ENCODE measurements at regions not wholly inside any gene's neighbourhood (a gene's known extent, or its start where the extent isn't known, plus 50 kb on each side); places are given as distances from the start of the nearest gene placed in this dataset.

DNA sequence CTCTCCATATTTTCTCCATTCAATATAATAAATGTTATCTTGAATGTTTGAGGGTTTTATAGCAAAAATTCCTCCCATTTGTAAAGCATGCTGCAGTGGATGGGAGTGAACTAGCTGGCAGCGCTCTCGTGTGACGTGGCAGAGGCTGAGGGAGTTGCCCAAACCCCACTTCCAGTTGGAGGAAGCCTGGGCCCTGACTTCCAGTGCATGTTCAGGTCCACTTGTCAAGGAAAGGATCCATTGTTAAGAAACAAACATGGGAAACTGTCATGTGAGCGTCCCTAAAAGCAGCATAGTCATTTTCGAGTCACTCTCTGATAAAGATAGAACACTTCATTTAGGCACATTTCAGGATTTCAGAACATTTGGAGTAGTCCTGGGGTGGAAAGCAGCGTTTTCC is 116.6 kb downstream of the SLC25A47 start:
- DNase-seq = no peak

DNA sequence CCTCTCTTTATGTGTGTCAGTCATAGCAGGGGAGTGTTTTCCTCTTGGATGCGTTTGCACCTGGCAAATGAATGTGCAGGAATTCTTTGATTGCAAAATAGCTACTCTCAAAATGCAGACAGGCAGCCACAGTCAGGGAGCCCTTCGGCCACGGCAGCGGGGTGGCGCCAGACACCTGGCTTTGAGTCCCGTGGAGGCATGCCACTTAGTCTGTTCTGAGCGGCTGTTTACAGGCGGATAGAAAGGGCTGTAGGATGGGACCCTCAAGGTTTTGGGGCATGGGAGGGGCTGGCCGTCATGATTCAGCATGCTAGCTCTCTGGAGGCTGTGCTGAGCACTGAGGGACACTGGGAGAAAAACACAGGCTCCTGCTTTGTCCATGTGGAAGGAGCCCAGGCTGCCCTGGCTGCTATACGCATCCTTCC is 117.1 kb downstream of the SLC25A47 start:
- no peak for DNase-seq

GRCh38 chr14:100440758-100441203 is 117.6 kb downstream of the SLC25A47 start:
- no peak for DNase-seq

DNA sequence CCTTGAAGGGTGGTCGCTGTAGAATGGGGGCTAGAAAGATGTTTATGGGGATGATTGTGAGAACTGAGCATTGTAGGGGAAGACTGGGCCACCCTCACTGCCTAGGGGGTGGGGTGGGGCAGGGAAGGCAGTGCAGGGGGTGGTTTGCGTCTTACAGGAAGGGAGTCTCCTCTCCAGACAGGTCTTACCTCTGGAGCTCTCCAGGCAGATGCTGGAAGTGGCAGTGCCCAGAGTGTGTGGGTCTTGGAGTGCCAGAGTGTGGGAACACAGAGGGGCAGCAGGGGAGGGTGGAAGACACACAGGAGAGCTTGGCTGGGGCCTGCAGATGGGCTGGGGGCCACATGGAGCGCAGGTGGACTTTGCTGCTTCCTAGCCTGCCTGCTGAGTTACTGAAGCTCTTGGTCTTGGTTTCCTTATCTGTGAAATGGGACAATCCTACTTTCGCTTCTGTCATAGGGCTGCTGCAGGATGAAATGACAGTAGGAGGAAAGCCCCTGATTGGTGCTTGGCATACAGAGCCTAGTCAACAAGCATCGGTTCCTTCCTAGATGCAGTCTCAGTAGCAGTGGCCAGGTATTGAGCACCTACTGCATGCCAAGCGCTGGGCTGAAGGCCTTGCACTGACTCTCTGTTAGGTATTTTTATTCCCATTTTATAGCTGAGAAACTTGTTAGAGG is 118.3 kb downstream of the SLC25A47 start:
- no peak for DNase-seq

DNA sequence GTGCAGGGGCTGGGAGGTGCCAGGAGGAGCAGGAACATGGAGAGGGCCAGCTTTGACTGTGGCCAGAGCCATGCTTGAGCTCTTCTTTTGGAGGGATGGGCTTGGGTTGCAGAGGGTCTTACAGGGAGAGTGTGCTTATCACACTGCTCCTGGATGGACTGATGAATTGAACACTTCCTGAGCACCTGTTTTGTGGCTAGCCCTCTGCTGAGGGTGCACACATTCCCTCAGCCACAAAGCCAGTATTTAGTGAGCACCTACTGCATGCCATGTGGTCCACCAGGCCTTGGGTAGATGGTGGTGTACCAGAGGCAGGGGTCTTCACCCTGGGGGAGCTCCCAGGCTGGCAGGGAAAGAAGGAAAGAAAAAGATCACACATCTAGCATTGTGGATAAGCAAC is 118.9 kb downstream of the SLC25A47 start:
- no peak for DNase-seq

DNA sequence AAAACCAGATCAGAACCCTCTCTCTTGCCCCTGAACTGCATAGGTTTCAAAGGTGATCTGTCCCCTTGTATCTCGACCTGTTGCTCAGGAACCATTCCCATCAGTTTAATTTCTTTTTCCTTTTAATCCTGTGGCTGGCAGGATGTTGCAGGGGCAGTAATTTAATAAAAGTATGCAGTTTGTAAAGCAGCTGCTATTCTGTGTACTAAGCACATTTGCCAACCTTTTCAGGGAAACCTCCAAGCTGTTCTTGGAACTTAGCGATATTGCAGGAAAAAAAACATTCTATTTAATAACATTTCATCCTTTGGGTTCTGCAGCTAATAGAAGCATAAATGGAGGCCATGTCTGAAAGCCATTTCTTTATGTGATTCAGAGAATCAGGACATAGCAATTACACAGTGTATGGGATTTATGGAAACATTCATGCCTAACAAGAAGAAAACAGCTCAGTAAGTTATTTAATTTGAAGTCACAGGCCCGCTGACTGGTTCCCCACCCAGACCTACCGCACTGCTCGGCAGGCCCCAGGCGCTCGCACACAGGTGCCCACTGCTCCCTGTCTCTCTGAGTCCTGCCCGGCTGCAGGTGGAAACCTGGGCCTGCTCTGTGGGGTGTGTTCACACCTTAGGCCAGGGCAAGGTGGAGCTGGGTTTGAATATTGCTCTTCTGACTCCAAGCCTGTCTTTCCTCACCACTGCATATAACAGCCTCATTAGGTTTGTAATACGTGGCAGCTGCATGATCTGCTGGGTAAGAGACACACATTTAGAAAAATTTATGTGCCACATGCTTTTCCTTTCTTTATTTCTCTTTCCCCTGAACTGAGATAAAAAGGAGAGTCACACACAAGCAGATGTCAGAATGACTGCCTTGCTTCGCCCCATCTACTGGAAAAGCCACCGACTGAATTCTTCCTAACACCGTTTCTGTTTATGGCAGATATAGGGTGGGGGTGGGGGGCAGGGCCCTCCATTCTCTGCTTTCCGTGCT is 119.7 kb downstream of the SLC25A47 start:
- no peak for DNase-seq

- no peak for DNase-seq
Observed at GRCh38 chr14:100443603-100444002, 120.5 kb downstream of the SLC25A47 start.

GRCh38 chr14:100445436-100446088 is 122.4 kb downstream of the SLC25A47 start:
- DNase-seq = no peak

DNA sequence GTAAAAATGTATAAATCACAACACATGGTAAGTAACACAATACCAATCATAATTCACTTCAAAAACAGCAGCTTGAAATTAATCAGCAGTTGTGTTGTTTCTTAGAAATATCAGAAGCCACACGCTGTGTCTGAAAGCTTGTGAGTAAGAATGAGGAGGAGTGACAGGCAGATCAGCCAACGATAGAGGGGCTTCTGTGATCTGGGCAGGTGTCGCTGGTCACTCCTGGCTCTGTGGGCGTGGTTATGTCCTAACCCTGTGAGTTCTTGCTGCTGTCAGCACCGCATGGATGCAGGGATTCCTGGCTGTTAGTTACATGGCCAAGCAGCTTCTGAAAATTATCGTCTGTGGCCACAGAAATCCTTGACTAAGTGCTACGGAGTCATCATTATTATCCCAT is 123.4 kb downstream of the SLC25A47 start:
- DNase-seq = no peak

GRCh38 chr14:100448376-100448775 is 125.2 kb downstream of the SLC25A47 start:
- no peak for DNase-seq

DNA sequence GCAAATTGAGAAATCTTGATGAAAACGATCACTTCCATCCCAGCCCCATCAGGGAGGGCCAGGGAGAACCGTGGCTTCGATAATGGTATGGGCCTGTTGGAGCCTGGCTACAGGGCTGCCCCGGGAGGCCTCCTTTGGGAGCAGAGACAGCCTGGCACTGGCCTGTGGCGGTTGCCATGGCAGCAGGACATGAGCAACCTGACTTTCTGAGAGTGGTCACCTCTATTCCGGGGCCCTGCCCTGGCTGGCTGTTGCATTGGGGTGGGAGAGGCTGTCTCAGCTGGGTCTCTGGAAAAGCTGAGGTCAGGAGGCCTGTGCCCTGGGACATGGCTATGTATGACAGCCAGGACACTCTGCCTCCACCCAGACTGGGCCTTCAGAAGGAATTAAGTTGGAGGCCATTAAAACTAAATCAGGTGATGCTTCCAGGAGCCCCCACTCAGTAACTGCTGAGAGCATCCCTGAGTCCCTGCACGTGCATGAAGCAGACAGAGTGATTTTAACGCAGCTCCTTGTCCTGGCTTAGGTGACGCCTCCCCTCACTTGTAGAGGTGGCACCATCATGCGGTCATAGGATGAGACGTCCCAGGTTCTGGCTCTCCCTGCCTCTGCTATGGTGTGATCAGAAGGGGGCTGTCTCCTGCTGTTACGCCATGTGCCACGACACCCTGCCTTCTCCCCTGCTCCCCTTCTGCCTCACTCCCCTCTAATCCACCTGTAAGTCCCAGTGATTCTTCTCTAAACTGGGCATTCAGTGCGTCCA is 126.3 kb downstream of the SLC25A47 start:
- DNase-seq = no peak

DNA sequence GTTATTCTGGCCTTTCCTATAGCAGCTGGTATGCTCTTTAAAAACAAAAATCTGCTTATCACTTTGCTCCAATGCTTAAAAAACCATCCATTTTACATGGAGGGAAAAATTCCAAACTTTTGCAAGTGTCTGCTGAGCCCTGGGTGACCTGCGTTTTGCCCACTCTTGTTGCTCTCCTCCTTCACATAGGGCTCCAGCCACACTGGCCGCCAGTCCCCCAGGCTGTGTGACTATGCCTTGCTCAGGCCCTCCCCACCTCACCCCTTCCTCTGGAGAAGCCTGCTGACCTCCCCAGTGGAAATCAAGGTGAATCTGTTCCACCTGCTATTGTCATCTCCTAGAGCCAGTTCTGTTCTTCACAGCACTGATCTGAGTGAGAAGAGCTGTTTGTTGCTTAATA is 126.9 kb downstream of the SLC25A47 start:
- DNase-seq = no peak

DNA sequence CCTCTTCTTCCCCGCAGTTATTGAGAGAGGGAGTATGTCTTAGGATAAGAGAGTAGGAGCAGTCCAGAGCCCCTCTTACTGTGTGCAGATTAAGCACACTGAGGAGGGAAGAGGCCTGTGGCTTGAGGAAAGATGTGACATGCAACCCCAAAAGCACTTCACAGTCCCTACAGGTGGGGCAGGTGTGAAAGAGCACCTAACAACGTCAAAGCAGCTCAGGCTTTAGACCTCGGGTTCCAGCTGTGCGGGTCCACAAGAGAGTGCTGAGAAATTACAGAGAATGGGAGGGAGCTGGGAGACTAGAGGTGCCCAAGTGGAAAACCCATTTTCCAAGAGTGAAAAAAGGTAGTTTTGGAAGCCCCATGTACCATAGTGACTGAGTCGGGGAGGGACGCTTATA is 127.6 kb downstream of the SLC25A47 start:
- no peak for DNase-seq

DNA sequence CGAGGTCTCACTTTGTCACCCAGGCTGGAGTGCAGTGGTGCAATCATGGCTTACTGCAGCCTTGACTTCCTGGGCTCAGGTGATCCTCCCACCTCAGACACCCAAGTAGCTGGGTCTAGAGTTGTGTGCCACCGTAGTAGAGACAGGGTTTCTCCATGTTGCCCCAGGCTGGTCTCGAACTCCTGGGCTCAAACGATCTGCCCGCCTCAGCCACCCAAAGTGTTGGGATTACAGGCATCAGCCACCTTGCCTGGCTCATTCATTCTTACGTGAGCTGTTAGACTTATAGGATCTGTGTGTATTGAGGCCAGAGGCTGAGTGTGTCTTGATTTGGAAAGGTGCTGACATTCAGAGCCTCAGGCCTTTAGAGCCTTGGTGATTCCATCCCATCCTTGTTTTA is 128.1 kb downstream of the SLC25A47 start:
- no peak for DNase-seq

DNA sequence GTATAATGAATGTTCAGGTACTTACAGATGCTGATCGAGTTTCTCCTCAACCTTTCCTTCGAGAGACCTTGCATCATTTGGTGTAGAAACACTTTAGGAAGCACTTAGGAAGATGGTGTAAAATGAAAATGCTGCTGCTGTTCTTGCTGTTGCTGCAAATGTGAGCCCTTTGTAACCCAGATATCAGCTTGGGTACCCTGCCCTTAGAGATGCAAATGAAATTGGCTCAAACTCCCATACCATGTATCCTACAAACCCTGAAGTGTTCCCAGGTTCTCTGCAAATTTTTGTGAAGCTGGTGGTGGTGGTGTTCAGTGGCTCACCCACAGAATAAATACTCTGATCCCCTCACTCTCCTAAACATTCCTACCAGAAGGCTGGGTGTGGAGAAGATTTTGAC is 130.8 kb downstream of the SLC25A47 start:
- no peak for DNase-seq

- no peak for DNase-seq
Observed at GRCh38 chr14:100454437-100454836, 131.3 kb downstream of the SLC25A47 start.

GRCh38 chr14:100463937-100464336 is 123.3 kb downstream of the BEGAIN start:
- DNase-seq = no peak

- DNase-seq = no peak
Observed at GRCh38 chr14:100466111-100466856, 120.9 kb downstream of the BEGAIN start.

GRCh38 chr14:100467046-100467750 is 120.0 kb downstream of the BEGAIN start:
- no peak for DNase-seq

- no peak for DNase-seq
Observed at GRCh38 chr14:100467939-100468338, 119.3 kb downstream of the BEGAIN start.

- no peak for DNase-seq
Observed at GRCh38 chr14:100468557-100468956, 118.7 kb downstream of the BEGAIN start.
